Osteoblast (primary cell): ENCODE measurements at regions not wholly inside any gene's neighbourhood (a gene's known extent, or its start where the extent isn't known, plus 50 kb on each side); places are given as distances from the start of the nearest gene placed in this dataset.

ENCODE experiments used
- DNase-seq: peaks from one replicate; pipeline ENCODE4 v3.0.0; 2011; ENCODE audit warnings: low spot score, mixed read lengths; ENCODE audit not compliant: insufficient read length; ENCODE audit errors: missing footprints
- H2AFZ ChIP-seq: 2 replicates; pipeline ENCODE4 v1.6.0; 2011; ENCODE audit warnings: mild to moderate bottlenecking, low read length
- H3K27ac ChIP-seq: 2 replicates; pipeline ENCODE4 v1.5.1; 2011; ENCODE audit warnings: mild to moderate bottlenecking, low read depth, low read length, moderate library complexity
- H3K27me3 ChIP-seq: 2 replicates; pipeline ENCODE4 v1.6.0; 2012; ENCODE audit warnings: mild to moderate bottlenecking, control low read depth, inconsistent platforms, low read length, moderate library complexity; ENCODE audit not compliant: insufficient read depth
- H3K36me3 ChIP-seq: 2 replicates; pipeline ENCODE4 v1.5.1; 2011; ENCODE audit warnings: mild to moderate bottlenecking, low read length, control low read depth, moderate library complexity; ENCODE audit not compliant: insufficient read depth
- H3K4me1 ChIP-seq: 2 replicates; pipeline ENCODE4 v1.5.1; 2011; ENCODE audit warnings: mild to moderate bottlenecking, low read length, control low read depth, moderate library complexity; ENCODE audit not compliant: insufficient read depth
- H3K4me2 ChIP-seq: 2 replicates; pipeline ENCODE4 v1.6.0; 2011; ENCODE audit warnings: mild to moderate bottlenecking, low read length; ENCODE audit not compliant: insufficient read depth
- H3K4me3 ChIP-seq: fragments of 200-600 bp; sonication (generic); 3 replicates; pipeline ENCODE4 v1.5.1; 2012; ENCODE audit warnings: mild to moderate bottlenecking, low read length, inconsistent platforms; ENCODE audit not compliant: insufficient read depth
- H3K79me2 ChIP-seq: 2 replicates; pipeline ENCODE4 v1.6.0; 2012; ENCODE audit warnings: mild to moderate bottlenecking, low read length, control low read depth, inconsistent platforms; ENCODE audit not compliant: insufficient read depth
- H3K9me3 ChIP-seq: 2 replicates; pipeline ENCODE4 v1.5.1; 2011; ENCODE audit warnings: low read depth, low read length, control low read depth
- H4K20me1 ChIP-seq: 2 replicates; pipeline ENCODE4 v1.6.0; 2012; ENCODE audit warnings: mild to moderate bottlenecking, low read length, control low read depth; ENCODE audit not compliant: insufficient read depth
- TF ChIP-seq, protein P1 (sequence below): IDR thresholded peaks from 2 replicates; pipeline ENCODE4 v1.5.1; 2011; ENCODE audit warnings: mild to moderate bottlenecking, low read depth, low read length, moderate library complexity; ENCODE audit errors: extremely low read depth

DNA sequence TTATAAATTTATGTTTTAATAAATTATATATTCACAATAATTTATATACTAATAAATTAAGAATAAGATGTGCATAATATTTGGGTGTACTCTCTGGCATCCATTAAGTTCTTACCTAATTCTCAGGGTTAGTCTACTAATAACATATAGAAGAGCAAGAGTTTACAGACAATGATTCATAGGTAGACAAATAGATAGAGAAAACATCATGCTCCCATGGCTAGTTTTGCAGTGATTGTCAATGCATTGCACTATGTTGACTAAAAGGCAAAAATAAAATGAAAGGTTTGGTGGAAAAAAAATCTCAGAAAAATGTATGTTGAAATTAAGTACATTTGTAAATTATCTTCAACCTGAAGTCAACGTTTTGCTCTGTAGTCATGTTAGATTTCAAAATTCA lies 606.0 kb downstream of the KCTD8 start:
- Histone ChIP-seq H3K79me2 (no peaks in the 10 kb centered on the region), H3K4me2 (no peak overlapping the region), H3K36me3 (no peaks in the 10 kb centered on the region), H3K4me1 (no peaks in the 10 kb centered on the region), H4K20me1 (no peaks in the 10 kb centered on the region), H3K27me3 (no peaks in the 10 kb centered on the region), H3K4me3 (no peak overlapping the region), H2AFZ (no peak overlapping the region), H3K9me3 (no peaks in the 10 kb centered on the region), H3K27ac (no peak overlapping the region)
- DNase-seq = no peak
- TF ChIP-seq, protein P1, sequence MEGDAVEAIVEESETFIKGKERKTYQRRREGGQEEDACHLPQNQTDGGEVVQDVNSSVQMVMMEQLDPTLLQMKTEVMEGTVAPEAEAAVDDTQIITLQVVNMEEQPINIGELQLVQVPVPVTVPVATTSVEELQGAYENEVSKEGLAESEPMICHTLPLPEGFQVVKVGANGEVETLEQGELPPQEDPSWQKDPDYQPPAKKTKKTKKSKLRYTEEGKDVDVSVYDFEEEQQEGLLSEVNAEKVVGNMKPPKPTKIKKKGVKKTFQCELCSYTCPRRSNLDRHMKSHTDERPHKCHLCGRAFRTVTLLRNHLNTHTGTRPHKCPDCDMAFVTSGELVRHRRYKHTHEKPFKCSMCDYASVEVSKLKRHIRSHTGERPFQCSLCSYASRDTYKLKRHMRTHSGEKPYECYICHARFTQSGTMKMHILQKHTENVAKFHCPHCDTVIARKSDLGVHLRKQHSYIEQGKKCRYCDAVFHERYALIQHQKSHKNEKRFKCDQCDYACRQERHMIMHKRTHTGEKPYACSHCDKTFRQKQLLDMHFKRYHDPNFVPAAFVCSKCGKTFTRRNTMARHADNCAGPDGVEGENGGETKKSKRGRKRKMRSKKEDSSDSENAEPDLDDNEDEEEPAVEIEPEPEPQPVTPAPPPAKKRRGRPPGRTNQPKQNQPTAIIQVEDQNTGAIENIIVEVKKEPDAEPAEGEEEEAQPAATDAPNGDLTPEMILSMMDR = no peak

DNA sequence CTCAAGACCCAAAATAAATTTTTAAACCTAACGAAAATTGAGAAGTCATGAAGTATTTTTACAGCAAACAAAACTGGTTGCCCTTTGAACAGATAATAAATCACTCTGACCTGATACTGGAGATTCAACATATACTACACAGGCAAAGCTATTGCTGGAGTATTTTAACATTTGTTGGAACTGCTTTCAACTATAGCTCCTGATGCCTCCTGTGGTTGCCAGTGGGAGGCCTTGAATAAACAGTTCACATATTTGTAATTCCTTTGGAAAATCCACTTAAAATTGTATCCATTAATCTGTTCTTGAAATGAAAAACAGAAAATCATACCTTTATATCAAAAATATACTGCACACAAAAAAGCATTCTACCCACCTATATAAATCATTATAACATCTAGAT lies 605.1 kb downstream of the KCTD8 start:
- Histone ChIP-seq H3K79me2 (no peaks in the 10 kb centered on the region), H3K36me3 (no peaks in the 10 kb centered on the region), H3K27me3 (no peaks in the 10 kb centered on the region), H4K20me1 (no peaks in the 10 kb centered on the region), H3K9me3 (no peaks in the 10 kb centered on the region), H2AFZ (no peak overlapping the region), H3K4me3 (no peak overlapping the region), H3K4me2 (no peak overlapping the region), H3K4me1 (no peaks in the 10 kb centered on the region), H3K27ac (no peak overlapping the region)
- no peak for DNase-seq
- TF ChIP-seq, protein P1 = no peak

DNA sequence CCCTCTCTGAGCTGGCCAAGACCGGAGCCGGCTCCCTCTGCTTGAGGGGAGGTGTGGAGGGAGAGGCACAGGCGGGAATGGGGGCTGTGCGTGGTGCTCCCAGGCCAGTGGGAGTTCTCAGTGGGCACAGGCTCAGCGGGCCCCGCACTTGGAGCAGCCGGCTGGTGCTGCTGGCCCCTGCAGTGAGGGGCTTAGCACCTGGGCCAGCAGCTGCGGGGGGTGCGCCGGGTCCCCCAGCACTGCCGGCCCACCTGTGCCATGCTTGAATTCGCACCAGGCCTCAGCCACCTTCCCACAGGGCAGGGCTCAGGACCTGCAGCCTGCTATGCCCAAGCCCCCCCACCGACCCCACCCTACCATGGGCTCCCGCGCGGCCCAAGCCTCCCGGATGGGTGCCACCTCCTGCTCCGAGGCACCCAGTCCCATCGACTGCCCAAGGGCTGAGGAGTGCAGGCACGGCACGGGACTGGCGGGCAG lies 602.5 kb downstream of the KCTD8 start:
- Histone ChIP-seq H4K20me1 (no peaks in the 10 kb centered on the region), H3K36me3 (no peaks in the 10 kb centered on the region), H3K4me2 (no peak overlapping the region), H3K4me3 (no peak overlapping the region), H3K4me1 (no peaks in the 10 kb centered on the region), H3K79me2 (no peaks in the 10 kb centered on the region), H3K9me3 (peaks cover under 1% of the 10 kb centered on the region), H2AFZ (no peak overlapping the region), H3K27ac (no peak overlapping the region), H3K27me3 (no peaks in the 10 kb centered on the region)
- no peak for DNase-seq
- TF ChIP-seq, protein P1 = no peak

DNA sequence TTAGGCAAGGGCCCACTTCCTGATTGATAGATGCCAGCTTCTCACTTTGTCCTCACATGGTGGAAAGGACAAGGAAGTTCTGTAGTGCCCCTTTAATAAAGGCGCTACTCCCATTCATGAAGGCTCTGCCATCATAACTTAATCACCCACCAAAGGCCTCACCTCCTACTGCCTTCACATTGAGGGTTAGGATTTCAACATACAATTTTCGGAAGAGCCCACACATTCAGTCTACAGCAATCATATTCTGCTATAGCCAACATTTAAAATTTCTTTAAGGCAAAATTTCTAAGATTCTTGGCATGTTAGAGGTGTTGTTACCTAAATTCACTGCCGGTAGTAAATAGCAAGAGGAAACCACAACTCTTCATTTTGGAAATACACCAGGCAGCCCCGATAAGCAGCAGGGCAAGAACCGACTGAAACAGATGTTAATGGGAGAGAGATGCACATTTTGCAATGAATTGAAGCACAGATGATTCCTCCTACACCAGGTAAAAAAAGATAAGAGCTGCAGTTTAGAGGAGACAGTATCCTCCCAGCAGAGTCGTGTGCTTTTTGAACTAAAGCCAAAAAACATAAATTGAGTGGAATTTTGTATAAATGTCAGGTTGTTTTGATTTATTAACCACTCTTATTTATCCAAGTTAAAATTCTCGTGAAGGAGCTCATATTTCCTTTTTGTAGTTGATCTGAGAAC lies 594.9 kb downstream of the KCTD8 start:
- Histone ChIP-seq H3K9me3 (peaks cover 5% of the 10 kb centered on the region), H3K27ac (no peak overlapping the region), H3K79me2 (no peaks in the 10 kb centered on the region), H4K20me1 (no peaks in the 10 kb centered on the region), H2AFZ (no peak overlapping the region), H3K27me3 (no peaks in the 10 kb centered on the region), H3K4me3 (no peak overlapping the region), H3K4me1 (no peaks in the 10 kb centered on the region), H3K4me2 (no peak overlapping the region), H3K36me3 (no peaks in the 10 kb centered on the region)
- DNase-seq = no peak
- TF ChIP-seq, protein P1 = no peak
